ENCODE measurements at regions not wholly inside any gene's neighbourhood (a gene's known extent, or its start where the extent isn't known, plus 50 kb on each side); places are given as distances from the start of the nearest gene placed in this dataset.
"Not testable (repeated sequence)": the region's sequence is repeated elsewhere in the genome, so short reads cannot be mapped to it uniquely, and the experiment has no call there.

GRCh38 chrX:2162695-2163094 lies 338.1 kb downstream of the DHRSX start:
- no peak for DNase-seq

DNA sequence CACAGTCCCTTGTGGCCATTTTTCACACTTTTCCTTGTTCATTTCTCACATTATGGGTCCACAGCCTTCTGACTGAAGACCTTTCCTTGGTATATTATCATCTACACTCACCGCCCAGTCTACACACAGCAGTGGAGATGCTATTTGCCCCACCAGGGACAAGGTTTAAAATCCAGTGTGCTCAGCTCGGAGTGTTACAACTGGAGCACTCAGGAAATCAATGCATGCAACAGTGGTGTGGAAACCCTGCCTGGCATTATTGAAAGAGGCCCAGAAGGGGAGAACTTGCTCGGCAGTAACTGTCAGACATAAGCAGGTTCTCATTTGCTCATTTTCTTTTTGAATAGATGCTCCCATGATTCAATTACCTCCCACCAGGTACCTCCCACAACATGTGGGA lies 340.9 kb downstream of the DHRSX start:
- DNase-seq = no peak

- DNase-seq = no peak
Observed at GRCh38 chrX:2159393-2159792, 341.4 kb downstream of the DHRSX start.

- no peak for DNase-seq
Observed at GRCh38 chrX:2150722-2151121, 350.1 kb downstream of the DHRSX start.

DNA sequence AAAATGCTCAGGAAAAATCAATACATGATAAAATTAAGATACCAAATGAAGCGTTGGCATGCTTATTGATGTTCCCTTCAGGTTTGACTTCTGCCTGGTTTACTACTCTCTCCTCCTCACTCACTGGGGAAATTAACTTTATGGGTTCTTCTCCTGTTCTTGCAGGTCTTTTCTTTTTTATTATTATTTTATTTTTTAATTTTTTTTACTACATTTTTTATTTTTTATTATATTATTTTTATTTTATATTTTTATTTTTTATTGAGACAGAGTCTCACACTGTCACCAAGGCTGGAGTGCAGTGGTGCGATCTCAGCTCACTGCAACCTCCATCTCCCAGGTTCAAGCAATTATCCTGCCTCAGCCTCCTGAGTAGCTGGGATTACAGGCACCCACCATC lies 350.8 kb downstream of the DHRSX start:
- DNase-seq = not testable (repeated sequence)

GRCh38 chrX:2149055-2149454 lies 351.7 kb downstream of the DHRSX start:
- not testable (repeated sequence) for DNase-seq

DNA sequence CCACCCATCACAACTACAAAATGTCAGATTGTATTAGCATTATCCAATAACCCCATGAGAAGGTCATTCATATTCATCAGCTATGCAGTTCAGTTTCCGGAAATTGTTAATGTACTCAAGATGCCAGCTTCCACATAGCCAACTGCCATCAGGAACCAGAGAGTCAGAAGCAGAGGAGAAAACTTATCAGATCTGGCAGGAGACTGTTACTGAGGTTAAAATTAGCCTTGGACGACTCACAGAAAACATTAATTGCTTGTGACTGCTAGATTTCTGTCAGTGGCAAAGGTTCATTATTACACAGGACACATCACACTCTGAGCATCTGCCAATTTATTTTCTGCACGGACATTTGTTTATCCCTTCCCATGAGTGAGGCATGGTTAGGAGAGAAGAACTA lies 352.8 kb downstream of the DHRSX start:
- no peak for DNase-seq

GRCh38 chrX:2145692-2146367 lies 354.9 kb downstream of the DHRSX start:
- DNase-seq = no peak

DNA sequence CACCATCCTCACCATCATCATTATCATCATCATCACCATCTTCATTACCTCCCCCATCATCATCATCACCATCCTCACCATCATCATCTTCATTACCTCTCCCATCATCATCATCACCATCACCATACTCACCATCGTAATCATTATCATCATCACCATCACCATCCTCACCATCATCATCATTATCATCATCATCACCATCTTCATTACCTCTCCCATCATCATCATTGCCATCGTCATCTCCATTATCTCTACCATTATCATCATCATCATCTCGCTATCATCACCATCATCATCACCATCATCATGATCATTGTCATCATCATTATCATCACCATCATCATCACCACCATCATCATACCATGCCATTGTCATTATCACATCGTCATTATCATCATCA lies 362.9 kb downstream of the DHRSX start:
- DNase-seq = no peak

- DNase-seq = peak; percentile 11
Observed at GRCh38 chrX:2136848-2137247, 363.9 kb downstream of the DHRSX start.

DNA sequence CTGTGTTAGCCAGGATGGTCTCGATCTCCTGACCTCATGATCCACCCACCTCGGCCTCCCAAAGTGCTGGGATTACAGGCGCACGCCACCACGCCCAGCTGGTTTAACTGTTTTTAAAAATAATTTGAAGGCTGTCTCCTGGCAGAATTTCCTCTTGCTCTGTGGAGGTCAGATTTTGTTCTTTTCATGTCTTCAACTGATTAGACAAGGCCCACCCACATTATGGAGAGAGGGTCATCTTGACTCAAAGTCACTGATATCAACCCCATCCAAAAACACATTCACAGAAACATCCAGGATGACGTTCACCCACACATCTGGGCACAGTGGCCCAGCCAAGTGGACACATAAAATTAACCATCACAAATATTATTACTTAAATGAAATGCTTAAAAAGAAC lies 365.4 kb downstream of the DHRSX start:
- DNase-seq = no peak

GRCh38 chrX:2134782-2135181 lies 366.0 kb downstream of the DHRSX start:
- no peak for DNase-seq

Data from hindlimb muscle (tissue), 1 donor.